SU-DHL-6 (cell line): ENCODE measurements at regions not wholly inside any gene's neighbourhood (a gene's known extent, or its start where the extent isn't known, plus 50 kb on each side); places are given as distances from the start of the nearest gene placed in this dataset.

ENCODE experiments used
- H2AFZ ChIP-seq: fragments of 200-600 bp; sonication (generic); 2 replicates; pipeline ENCODE4 v1.6.1; 2014; ENCODE audit warnings: low read depth, mild to moderate bottlenecking, moderate library complexity, mixed read lengths, antibody characterized with exemption, low read length; ENCODE audit not compliant: severe bottlenecking
- H3F3A ChIP-seq: fragments of 200-600 bp; shearing (Covaris generic); 2 replicates; pipeline ENCODE4 v1.6.0; 2016; ENCODE audit warnings: antibody characterized with exemption, mild to moderate bottlenecking; ENCODE audit not compliant: insufficient read depth
- H3K27ac ChIP-seq: fragments of 200-600 bp; sonication (generic); 2 replicates; pipeline ENCODE4 v1.5.1; 2016; ENCODE audit warnings: low read depth, mild to moderate bottlenecking, low read length, moderate library complexity, mixed read lengths
- H3K27me3 ChIP-seq: fragments of 200-600 bp; sonication (generic), shearing (Covaris generic); 2 replicates; pipeline ENCODE4 v1.6.0; 2014; ENCODE audit warnings: mild to moderate bottlenecking, low read length
- H3K36me3 ChIP-seq: fragments of 200-600 bp; sonication (generic); 2 replicates; pipeline ENCODE4 v1.6.1; 2014; ENCODE audit warnings: mild to moderate bottlenecking, low read length, mixed read lengths
- H3K4me2 ChIP-seq: fragments of 300-600, 200-600 bp; shearing (Covaris generic), sonication (generic); 2 replicates; pipeline ENCODE4 v1.6.0; 2014; ENCODE audit warnings: low read length, low read depth, mild to moderate bottlenecking; ENCODE audit not compliant: poor library complexity, severe bottlenecking
- H3K4me3 ChIP-seq: fragments of 200-600 bp; sonication (generic); 2 replicates; pipeline ENCODE4 v1.5.1; 2014; ENCODE audit warnings: antibody characterized with exemption, low read length, mild to moderate bottlenecking, mixed read lengths; ENCODE audit not compliant: insufficient read depth, poor library complexity, severe bottlenecking
- H3K79me2 ChIP-seq: fragments of 200-600 bp; sonication (generic); 2 replicates; pipeline ENCODE4 v1.6.1; 2014; ENCODE audit warnings: mild to moderate bottlenecking, low read length, moderate library complexity; ENCODE audit not compliant: insufficient read depth
- H3K9ac ChIP-seq: fragments of 200-600 bp; sonication (generic); 2 replicates; pipeline ENCODE4 v1.7.0; 2014; ENCODE audit warnings: mild to moderate bottlenecking, low read length
- H3K9me2 ChIP-seq: fragments of 200-600 bp; sonication (generic); replicated peaks from 2 replicates; pipeline ENCODE4 v1.6.1; 2014; ENCODE audit warnings: low read length; ENCODE audit not compliant: insufficient read depth
- H3K9me3 ChIP-seq: fragments of 200-600 bp; sonication (generic); 2 replicates; pipeline ENCODE4 v1.6.1; 2014; ENCODE audit warnings: low read length, mixed read lengths; ENCODE audit not compliant: insufficient read depth
- H4K20me1 ChIP-seq: fragments of 200-600 bp; sonication (generic); 2 replicates; pipeline ENCODE4 v1.6.1; 2014; ENCODE audit warnings: low read depth, mild to moderate bottlenecking, antibody characterized with exemption, low read length, moderate library complexity, mixed read lengths
- EZH2phosphoT487 ChIP-seq: fragments of 200-600 bp; sonication (generic), shearing (Covaris generic); conservative IDR thresholded peaks from 2 replicates; pipeline ENCODE4 v1.6.1; 2018; ENCODE audit warnings: mild to moderate bottlenecking, antibody characterized with exemption, low read length, moderate library complexity, mixed read lengths
- TF ChIP-seq, protein P1 (sequence below): fragments of 200-600 bp; sonication (generic); IDR thresholded peaks from one replicate; pipeline ENCODE4 v1.5.1; 2017; ENCODE audit warnings: antibody characterized with exemption, mild to moderate bottlenecking, low read length, moderate library complexity; ENCODE audit not compliant: insufficient read depth, poor library complexity, severe bottlenecking

DNA sequence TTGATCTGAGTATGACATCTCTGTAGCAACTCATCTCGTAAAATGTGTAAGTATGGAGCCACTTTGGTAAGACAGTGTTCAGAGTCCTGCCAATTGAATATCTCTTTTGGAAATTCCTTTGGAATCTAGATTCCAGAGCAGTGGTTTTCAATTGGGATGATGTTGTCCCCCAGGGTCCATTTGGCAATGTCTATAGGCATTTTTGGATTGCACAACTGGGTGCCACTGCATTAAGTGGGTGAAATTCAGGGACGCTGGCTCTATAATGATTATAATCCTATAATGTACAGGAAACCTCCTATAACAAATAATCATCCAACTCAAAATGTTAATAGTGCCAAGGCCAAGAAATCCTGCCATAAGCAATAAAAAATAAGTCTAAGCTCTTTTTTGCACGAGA is 404.8 kb upstream of the RAG2 start:
- Histone ChIP-seq H3K4me3 (no peak overlapping the region), H4K20me1 (no peaks in the 10 kb centered on the region), H2AFZ (no peak overlapping the region), H3K9me2 (no peaks in the 10 kb centered on the region), H3K4me2 (no peak overlapping the region), H3K27ac (no peak overlapping the region), H3K36me3 (no peaks in the 10 kb centered on the region), H3K9ac (no peak overlapping the region), H3K79me2 (no peaks in the 10 kb centered on the region), H3F3A (no peaks in the 10 kb centered on the region), H3K27me3 (no peaks in the 10 kb centered on the region), H3K9me3 (no peaks in the 10 kb centered on the region)
- TF ChIP-seq EZH2phosphoT487 = no peak
- TF ChIP-seq, protein P1, sequence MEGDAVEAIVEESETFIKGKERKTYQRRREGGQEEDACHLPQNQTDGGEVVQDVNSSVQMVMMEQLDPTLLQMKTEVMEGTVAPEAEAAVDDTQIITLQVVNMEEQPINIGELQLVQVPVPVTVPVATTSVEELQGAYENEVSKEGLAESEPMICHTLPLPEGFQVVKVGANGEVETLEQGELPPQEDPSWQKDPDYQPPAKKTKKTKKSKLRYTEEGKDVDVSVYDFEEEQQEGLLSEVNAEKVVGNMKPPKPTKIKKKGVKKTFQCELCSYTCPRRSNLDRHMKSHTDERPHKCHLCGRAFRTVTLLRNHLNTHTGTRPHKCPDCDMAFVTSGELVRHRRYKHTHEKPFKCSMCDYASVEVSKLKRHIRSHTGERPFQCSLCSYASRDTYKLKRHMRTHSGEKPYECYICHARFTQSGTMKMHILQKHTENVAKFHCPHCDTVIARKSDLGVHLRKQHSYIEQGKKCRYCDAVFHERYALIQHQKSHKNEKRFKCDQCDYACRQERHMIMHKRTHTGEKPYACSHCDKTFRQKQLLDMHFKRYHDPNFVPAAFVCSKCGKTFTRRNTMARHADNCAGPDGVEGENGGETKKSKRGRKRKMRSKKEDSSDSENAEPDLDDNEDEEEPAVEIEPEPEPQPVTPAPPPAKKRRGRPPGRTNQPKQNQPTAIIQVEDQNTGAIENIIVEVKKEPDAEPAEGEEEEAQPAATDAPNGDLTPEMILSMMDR = no peak

DNA sequence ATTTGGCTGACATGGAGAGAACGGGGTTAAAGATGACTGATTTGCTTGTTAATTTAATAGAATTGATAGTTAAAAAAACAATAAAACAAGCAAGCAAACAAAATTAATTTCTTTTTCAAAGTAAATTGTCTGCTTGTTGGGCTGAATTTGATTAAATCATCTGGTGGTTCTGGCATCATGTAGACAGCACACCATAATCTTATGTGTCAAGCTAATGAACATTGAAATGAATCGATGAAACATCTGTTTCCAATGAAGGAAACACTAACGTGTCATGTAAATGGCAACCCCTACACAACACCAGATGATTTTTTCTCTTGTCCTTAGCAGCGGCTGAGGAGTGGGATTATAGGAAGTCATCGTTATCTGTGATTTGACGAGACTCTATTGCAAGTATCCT is 399.6 kb upstream of the RAG2 start:
- H3K9me3 ChIP-seq = no peaks in the 10 kb centered on the region
- no peaks in the 10 kb centered on the region for H3F3A ChIP-seq
- no peaks in the 10 kb centered on the region for H4K20me1 ChIP-seq
- H2AFZ ChIP-seq = no peak overlapping the region
- no peaks in the 10 kb centered on the region for H3K27me3 ChIP-seq
- no peaks in the 10 kb centered on the region for H3K79me2 ChIP-seq
- no peak overlapping the region for H3K27ac ChIP-seq
- TF ChIP-seq, protein P1 = no peak
- TF ChIP-seq EZH2phosphoT487 = no peak
- no peaks in the 10 kb centered on the region for H3K9me2 ChIP-seq
- no peak overlapping the region for H3K4me2 ChIP-seq
- H3K9ac ChIP-seq = no peak overlapping the region
- no peak overlapping the region for H3K4me3 ChIP-seq
- no peaks in the 10 kb centered on the region for H3K36me3 ChIP-seq

DNA sequence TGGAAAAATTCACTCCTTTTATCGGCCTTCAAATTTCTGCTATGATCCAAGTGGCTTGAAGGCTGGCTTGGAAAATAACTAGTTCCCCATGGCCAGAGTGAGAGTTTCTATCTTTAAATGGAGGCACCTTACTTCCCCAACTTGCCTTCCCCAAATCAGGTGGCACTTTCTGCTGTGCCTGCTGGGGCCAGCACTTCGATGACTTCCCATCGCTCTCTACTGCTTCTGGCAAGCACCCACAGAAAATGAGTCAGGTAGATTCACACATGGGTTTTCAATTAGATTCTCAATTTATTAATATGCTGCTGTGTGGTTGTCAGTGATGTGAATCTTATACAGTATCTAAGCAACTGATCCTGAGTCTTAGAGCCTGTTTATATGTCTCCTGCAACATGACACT is 398.8 kb upstream of the RAG2 start:
- H4K20me1 ChIP-seq = no peaks in the 10 kb centered on the region
- no peaks in the 10 kb centered on the region for H3K9me3 ChIP-seq
- no peak overlapping the region for H3K4me3 ChIP-seq
- no peaks in the 10 kb centered on the region for H3K27me3 ChIP-seq
- H3K36me3 ChIP-seq = no peaks in the 10 kb centered on the region
- H3K79me2 ChIP-seq = no peaks in the 10 kb centered on the region
- H3K9me2 ChIP-seq = no peaks in the 10 kb centered on the region
- no peak overlapping the region for H3K27ac ChIP-seq
- H3K4me2 ChIP-seq = no peak overlapping the region
- no peaks in the 10 kb centered on the region for H3F3A ChIP-seq
- H3K9ac ChIP-seq = no peak overlapping the region
- TF ChIP-seq, protein P1 = no peak
- TF ChIP-seq EZH2phosphoT487 = no peak
- no peak overlapping the region for H2AFZ ChIP-seq

DNA sequence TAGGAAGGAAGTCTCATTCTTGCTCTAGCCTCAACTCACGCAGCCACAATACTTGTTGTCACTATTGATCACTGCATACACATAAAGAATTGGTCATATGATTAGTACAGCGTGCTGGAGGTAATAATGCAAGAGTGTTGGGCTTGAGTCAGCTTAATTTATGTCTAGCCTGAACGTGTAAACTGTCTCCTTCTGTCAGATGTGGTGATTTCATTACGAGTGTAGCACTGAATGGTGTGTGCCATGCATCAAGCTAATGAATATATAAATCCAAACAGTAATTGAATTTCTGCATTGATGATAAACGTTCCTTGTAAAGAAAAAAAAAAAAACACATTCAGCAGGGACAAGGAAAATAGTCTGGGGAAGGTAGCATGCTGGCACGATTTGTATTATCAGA is 396.2 kb upstream of the RAG2 start:
- Histone ChIP-seq H3K4me2 (no peak overlapping the region), H3K4me3 (no peak overlapping the region), H3K9me2 (no peaks in the 10 kb centered on the region), H3K27ac (no peak overlapping the region), H4K20me1 (no peaks in the 10 kb centered on the region), H2AFZ (no peak overlapping the region), H3K79me2 (no peaks in the 10 kb centered on the region), H3K36me3 (no peaks in the 10 kb centered on the region), H3K27me3 (no peaks in the 10 kb centered on the region), H3K9me3 (no peaks in the 10 kb centered on the region), H3K9ac (no peak overlapping the region), H3F3A (no peaks in the 10 kb centered on the region)
- TF ChIP-seq EZH2phosphoT487 = no peak
- TF ChIP-seq, protein P1 = no peak
